DOHH2 (cell line): ENCODE measurements at regions not wholly inside any gene's neighbourhood (a gene's known extent, or its start where the extent isn't known, plus 50 kb on each side); places are given as distances from the start of the nearest gene placed in this dataset.

Experiments used
- H3F3A ChIP-seq: fragments of 200-600 bp; sonication (generic), shearing (Covaris generic); 2 replicates; pipeline ENCODE4 v1.6.0; 2016; ENCODE audit warnings: antibody characterized with exemption, mild to moderate bottlenecking; ENCODE audit not compliant: control insufficient read depth, insufficient read depth
- H3K27ac ChIP-seq: fragments of 200-600 bp; sonication (generic); 2 replicates; pipeline ENCODE4 v1.5.1; 2014; ENCODE audit warnings: low read depth, mild to moderate bottlenecking, low read length, moderate library complexity
- H3K27me3 ChIP-seq: fragments of 200-600 bp; sonication (generic); 2 replicates; pipeline ENCODE4 v1.6.1; 2014; ENCODE audit warnings: mild to moderate bottlenecking, low read length, mixed read lengths; ENCODE audit not compliant: control insufficient read depth
- H3K36me3 ChIP-seq: fragments of 200-600 bp; sonication (generic); 2 replicates; pipeline ENCODE4 v1.6.1; 2014; ENCODE audit warnings: mild to moderate bottlenecking, low read length, moderate library complexity, mixed read lengths; ENCODE audit not compliant: control insufficient read depth
- H3K4me1 ChIP-seq: fragments of 200-600 bp; sonication (generic); 2 replicates; pipeline ENCODE4 v1.6.1; 2014; ENCODE audit warnings: mild to moderate bottlenecking, low read length, mixed read lengths; ENCODE audit not compliant: control insufficient read depth
- H3K4me2 ChIP-seq: fragments of 200-600 bp; sonication (generic); 2 replicates; pipeline ENCODE4 v1.6.0; 2014; ENCODE audit warnings: mild to moderate bottlenecking, low read length, moderate library complexity
- H3K4me3 ChIP-seq: fragments of 200-600 bp; sonication (generic); 2 replicates; pipeline ENCODE4 v1.5.1; 2014; ENCODE audit warnings: mild to moderate bottlenecking, low read length, mixed read lengths
- H3K79me2 ChIP-seq: fragments of 200-600 bp; sonication (generic); 2 replicates; pipeline ENCODE4 v1.6.1; 2014; ENCODE audit warnings: mild to moderate bottlenecking, low read length, mixed read lengths; ENCODE audit not compliant: control insufficient read depth
- H3K9me2 ChIP-seq: fragments of 200-600 bp; sonication (generic); replicated peaks from 2 replicates; pipeline ENCODE4 v1.6.1; 2014; ENCODE audit warnings: mild to moderate bottlenecking, low read length, mixed read lengths; ENCODE audit not compliant: control insufficient read depth
- H3K9me3 ChIP-seq: fragments of 200-600 bp; sonication (generic); 2 replicates; pipeline ENCODE4 v1.6.1; 2014; ENCODE audit warnings: antibody characterized with exemption, low read length, mixed read lengths; ENCODE audit not compliant: control insufficient read depth, insufficient read depth
- H4K20me1 ChIP-seq: fragments of 200-600 bp; sonication (generic); 2 replicates; pipeline ENCODE4 v1.6.0; 2014; ENCODE audit warnings: low read depth, mild to moderate bottlenecking, antibody characterized with exemption, low read length, moderate library complexity; ENCODE audit not compliant: control insufficient read depth, insufficient read depth
- EZH2phosphoT487 ChIP-seq: fragments of 200-600 bp; sonication (generic); IDR thresholded peaks from 2 replicates; pipeline ENCODE4 v1.6.1; 2017; ENCODE audit warnings: borderline replicate concordance, mild to moderate bottlenecking, antibody characterized with exemption, low read length, moderate library complexity, mixed read lengths
- TF ChIP-seq, protein P1 (sequence below): fragments of 200-600 bp; sonication (generic); IDR thresholded peaks from one replicate; pipeline ENCODE4 v1.5.1; 2014; ENCODE audit warnings: antibody characterized with exemption, mild to moderate bottlenecking, low read depth, low read length; ENCODE audit not compliant: poor library complexity, severe bottlenecking

DNA sequence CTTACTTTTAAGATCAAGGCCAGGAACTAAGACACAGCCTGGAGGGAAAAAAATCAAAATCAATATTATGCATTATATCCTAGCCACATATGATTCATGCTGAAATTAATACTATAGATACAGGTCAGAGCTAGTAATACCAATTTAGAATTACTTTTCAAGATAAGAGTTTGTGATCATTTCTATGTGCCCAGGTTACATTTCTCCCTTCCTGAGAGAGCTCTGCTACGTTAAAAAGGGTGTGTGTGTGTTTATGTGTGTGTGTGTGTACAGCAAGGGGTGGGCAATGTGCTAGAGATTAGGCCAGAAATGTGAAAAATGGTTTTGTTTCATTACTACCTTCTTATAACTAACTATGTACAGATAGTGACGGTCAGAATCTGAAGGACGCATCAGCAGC lies 223.9 kb upstream of the FLRT2 start:
- H3F3A ChIP-seq: no peaks in the 10 kb centered on the region
- H3K9me2 ChIP-seq: no peaks in the 10 kb centered on the region
- no peak overlapping the region for H3K27ac ChIP-seq
- no peaks in the 10 kb centered on the region for H3K27me3 ChIP-seq
- TF ChIP-seq, protein P1, sequence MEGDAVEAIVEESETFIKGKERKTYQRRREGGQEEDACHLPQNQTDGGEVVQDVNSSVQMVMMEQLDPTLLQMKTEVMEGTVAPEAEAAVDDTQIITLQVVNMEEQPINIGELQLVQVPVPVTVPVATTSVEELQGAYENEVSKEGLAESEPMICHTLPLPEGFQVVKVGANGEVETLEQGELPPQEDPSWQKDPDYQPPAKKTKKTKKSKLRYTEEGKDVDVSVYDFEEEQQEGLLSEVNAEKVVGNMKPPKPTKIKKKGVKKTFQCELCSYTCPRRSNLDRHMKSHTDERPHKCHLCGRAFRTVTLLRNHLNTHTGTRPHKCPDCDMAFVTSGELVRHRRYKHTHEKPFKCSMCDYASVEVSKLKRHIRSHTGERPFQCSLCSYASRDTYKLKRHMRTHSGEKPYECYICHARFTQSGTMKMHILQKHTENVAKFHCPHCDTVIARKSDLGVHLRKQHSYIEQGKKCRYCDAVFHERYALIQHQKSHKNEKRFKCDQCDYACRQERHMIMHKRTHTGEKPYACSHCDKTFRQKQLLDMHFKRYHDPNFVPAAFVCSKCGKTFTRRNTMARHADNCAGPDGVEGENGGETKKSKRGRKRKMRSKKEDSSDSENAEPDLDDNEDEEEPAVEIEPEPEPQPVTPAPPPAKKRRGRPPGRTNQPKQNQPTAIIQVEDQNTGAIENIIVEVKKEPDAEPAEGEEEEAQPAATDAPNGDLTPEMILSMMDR: no peak
- no peak for TF ChIP-seq EZH2phosphoT487
- no peak overlapping the region for H3K4me2 ChIP-seq
- no peaks in the 10 kb centered on the region for H3K4me1 ChIP-seq
- no peaks in the 10 kb centered on the region for H3K36me3 ChIP-seq
- H3K79me2 ChIP-seq: no peaks in the 10 kb centered on the region
- no peaks in the 10 kb centered on the region for H3K9me3 ChIP-seq
- no peak overlapping the region for H3K4me3 ChIP-seq
- H4K20me1 ChIP-seq: no peaks in the 10 kb centered on the region

DNA sequence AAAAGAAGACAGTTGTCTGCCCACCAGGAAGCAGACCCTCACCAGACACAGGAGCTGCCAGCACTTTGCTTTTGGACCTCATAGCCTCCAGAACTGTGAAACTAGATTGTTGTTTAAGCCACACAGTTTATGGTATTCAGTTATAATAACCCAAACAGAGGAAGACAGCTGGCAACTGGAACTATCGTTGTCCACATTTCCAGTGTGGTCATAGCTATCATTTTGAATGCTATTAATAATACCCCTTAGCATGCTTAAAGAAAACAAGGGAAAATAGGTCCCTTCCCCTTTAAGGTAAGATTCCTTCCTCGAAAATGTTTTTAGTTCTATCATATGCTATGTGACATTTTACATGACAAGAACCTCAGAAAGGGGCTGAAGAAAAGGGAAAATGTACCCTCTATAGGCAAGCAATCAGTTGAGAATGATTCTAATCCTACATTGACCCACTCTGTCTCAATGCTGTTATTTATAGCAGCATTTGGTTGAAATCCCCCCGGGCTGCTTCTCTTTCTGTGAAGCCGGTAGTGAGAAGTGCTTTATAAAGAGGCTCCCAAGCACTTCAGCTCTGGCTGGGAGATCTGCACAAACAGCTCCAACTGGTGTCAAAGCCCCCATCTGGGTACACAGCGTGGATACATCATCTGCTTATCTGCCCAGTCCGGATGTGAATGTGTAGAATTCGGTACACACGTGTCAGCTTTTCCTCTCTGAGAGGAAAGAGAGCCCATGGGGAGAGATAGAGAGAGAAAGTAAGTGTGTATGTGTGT lies 221.2 kb upstream of the FLRT2 start:
- H3K9me3 ChIP-seq: no peaks in the 10 kb centered on the region
- no peaks in the 10 kb centered on the region for H3K36me3 ChIP-seq
- no peak overlapping the region for H3K27ac ChIP-seq
- no peaks in the 10 kb centered on the region for H3K27me3 ChIP-seq
- no peaks in the 10 kb centered on the region for H3F3A ChIP-seq
- no peaks in the 10 kb centered on the region for H4K20me1 ChIP-seq
- H3K4me3 ChIP-seq: no peak overlapping the region
- H3K4me2 ChIP-seq: no peak overlapping the region
- no peaks in the 10 kb centered on the region for H3K79me2 ChIP-seq
- H3K4me1 ChIP-seq: no peaks in the 10 kb centered on the region
- H3K9me2 ChIP-seq: no peaks in the 10 kb centered on the region
- TF ChIP-seq, protein P1: no peak
- no peak for TF ChIP-seq EZH2phosphoT487

DNA sequence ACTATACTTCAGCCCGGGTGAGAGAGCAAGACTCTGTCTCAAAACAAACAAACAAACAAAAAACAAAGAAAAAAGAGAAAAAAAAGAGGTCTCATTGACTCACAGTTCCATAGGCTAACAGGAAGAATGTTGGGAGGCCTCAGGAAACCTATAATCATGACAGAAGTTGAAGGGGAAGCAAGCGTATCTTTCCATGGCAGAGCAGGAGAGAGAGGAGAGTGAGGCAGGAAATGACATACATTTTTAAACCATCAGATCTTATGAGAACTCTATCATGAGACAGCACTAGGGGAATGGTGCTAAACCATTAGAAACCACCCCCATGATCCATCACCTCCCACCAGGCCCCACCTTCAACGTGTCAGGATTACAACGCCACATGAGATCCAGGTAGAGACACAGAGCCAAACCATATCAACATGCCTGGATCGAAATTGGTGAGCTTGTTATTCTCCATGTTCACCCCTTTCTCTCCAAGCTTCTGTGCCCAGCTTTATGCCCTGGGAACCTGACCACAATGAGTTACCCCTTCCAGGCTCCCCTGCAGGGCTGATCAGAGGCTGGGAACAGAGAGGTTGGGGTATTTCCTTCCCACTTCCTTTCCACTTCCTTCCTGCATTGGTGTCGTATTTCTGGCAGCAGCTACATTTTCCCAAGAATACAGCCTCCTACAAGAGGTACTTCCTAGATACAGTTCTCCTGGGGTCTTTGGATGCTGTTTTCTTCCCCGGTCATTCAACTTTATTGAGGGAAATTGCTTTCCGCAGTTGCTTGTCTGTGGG lies 219.3 kb upstream of the FLRT2 start:
- no peak overlapping the region for H3K27ac ChIP-seq
- no peak overlapping the region for H3K4me3 ChIP-seq

More for the DNA sequence above, 219.3 kb upstream of the FLRT2 start:
- H3K9me2 ChIP-seq: no peaks in the 10 kb centered on the region; the same call in 1 of the 2 replicates
- H3K4me1 ChIP-seq: no peaks in the 10 kb centered on the region
- H3F3A ChIP-seq: no peaks in the 10 kb centered on the region
- no peaks in the 10 kb centered on the region for H3K27me3 ChIP-seq
- H3K4me2 ChIP-seq: no peak overlapping the region
- H3K36me3 ChIP-seq: no peaks in the 10 kb centered on the region
- H4K20me1 ChIP-seq: no peaks in the 10 kb centered on the region
- no peaks in the 10 kb centered on the region for H3K79me2 ChIP-seq
- no peak for TF ChIP-seq EZH2phosphoT487
- TF ChIP-seq, protein P1: no peak
- no peaks in the 10 kb centered on the region for H3K9me3 ChIP-seq
